Esophagus squamous epithelium (tissue), 5 donors: ENCODE measurements at regions not wholly inside any gene's neighbourhood (a gene's known extent, or its start where the extent isn't known, plus 50 kb on each side); places are given as distances from the start of the nearest gene placed in this dataset.

ENCODE experiments used
- DNase-seq: peaks from one replicate; lab custom pipeline; 2025; lab: John Stamatoyannopoulos, UW
- H3K27ac ChIP-seq, 4 donors: fragments of 200-600 bp; sonication (generic); one replicate each; pipeline ENCODE4 v1.5.1; 2016 to 2019; ENCODE audit warnings: mild to moderate bottlenecking in 1 of 4
- H3K27me3 ChIP-seq, 4 donors: fragments of 200-600 bp; sonication (generic); 1 replicate in 3 of 4; 2 replicates in 1 of 4; pipeline versions ENCODE4 v1.5.1 to v1.6.0; 2017 to 2021; ENCODE audit warnings: antibody characterized with exemption in 1 of 4
- H3K36me3 ChIP-seq, 3 donors: fragments of 200-600 bp; sonication (generic); one replicate each; pipeline ENCODE4 v1.5.1; 2016 to 2019
- H3K4me1 ChIP-seq, 3 donors: fragments of 200-600 bp; sonication (generic); one replicate each; pipeline ENCODE4 v1.5.1; 2017 to 2019
- H3K4me3 ChIP-seq, 4 donors: fragments of 200-600 bp; sonication (generic); 1 replicate in 3 of 4; 2 replicates in 1 of 4; pipeline ENCODE4 v1.5.1; 2016 to 2019; ENCODE audit warnings: mild to moderate bottlenecking in 2 of 4, moderate library complexity in 1 of 4
- H3K9me3 ChIP-seq, 3 donors: fragments of 200-600 bp; sonication (generic); one replicate each; pipeline ENCODE4 v1.5.1; 2016 to 2019
- CTCF ChIP-seq, 6 experiments: fragments of 450-650 bp in 4 of 6; fragments of 200-600 bp in 2 of 6; sonication (generic) in 2 of 6; IDR thresholded peaks; one replicate each; pipeline ENCODE4 v1.5.1; 2016 to 2019; ENCODE audit warnings: antibody characterized with exemption in 6 of 6, mild to moderate bottlenecking in 4 of 6, moderate library complexity in 4 of 6
- POLR2A ChIP-seq, 4 donors: fragments of 450-650 bp; IDR thresholded peaks; one replicate each; pipeline ENCODE4 v1.6.1; 2017; ENCODE audit warnings: antibody characterized with exemption in 4 of 4, mild to moderate bottlenecking in 4 of 4, moderate library complexity in 3 of 4
- WGBS, 2 donors: methylation state at CpG; one replicate each; pipeline ENCODE4 v1.1.5; 2018; 5-methylcytosine and 5-hydroxymethylcytosine counted together
- intact Hi-C: fragments of 100-400 bp; cut with DNase I; formaldehyde crosslinking; loops from one replicate; pipeline ENCODE4 v1.15.0; 2022
- donor health status: DM: yes; HTN: yes; CAD: no.

- Histone ChIP-seq H3K36me3 (no peaks in the 10 kb centered on the region), H3K4me3 (no peak overlapping the region), H3K4me1 (no peaks in the 10 kb centered on the region), H3K27ac (no peak overlapping the region), H3K9me3 (no peaks in the 10 kb centered on the region), H3K27me3 (no peaks in the 10 kb centered on the region)
- intact Hi-C loops, result no loop called here
- DNase-seq, result no peak
- no peak for TF ChIP-seq CTCF (IDR thresholded peaks at IDR 0.05)
- no peak for TF ChIP-seq POLR2A (IDR thresholded peaks at IDR 0.05)
- WGBS, 2 donors, result 80 to 81% methylated on average over 4 of the region's 4 CpGs
Measured at GRCh38 chr5:2242539-2242938, 359.8 kb upstream of the IRX4 start.

GRCh38 chr5:2241842-2242241 is 359.1 kb upstream of the IRX4 start:
- TF ChIP-seq CTCF (IDR thresholded peaks at IDR 0.05), result no peak
- no peak for TF ChIP-seq POLR2A (IDR thresholded peaks at IDR 0.05)
- no peaks in the 10 kb centered on the region for H3K4me1 ChIP-seq
- H3K27ac ChIP-seq, result no peak overlapping the region
- intact Hi-C loops, result no loop called here
- no peaks in the 10 kb centered on the region for H3K36me3 ChIP-seq
- no peaks in the 10 kb centered on the region for H3K27me3 ChIP-seq
- H3K4me3 ChIP-seq, result no peak overlapping the region
- WGBS, 2 donors, result 56 to 76% methylated on average over 5 of the region's 5 CpGs
- H3K9me3 ChIP-seq, result no peaks in the 10 kb centered on the region
- no peak for DNase-seq

GRCh38 chr5:2240118-2240904 is 357.6 kb upstream of the IRX4 start:
- Histone ChIP-seq H3K4me1 (no peaks in the 10 kb centered on the region), H3K36me3 (no peaks in the 10 kb centered on the region), H3K4me3 (no peak overlapping the region), H3K27me3 (no peaks in the 10 kb centered on the region), H3K9me3 (no peaks in the 10 kb centered on the region), H3K27ac (no peak overlapping the region)
- DNase-seq, result no peak
- intact Hi-C loops, result no loop called here
- no peak for TF ChIP-seq POLR2A (IDR thresholded peaks at IDR 0.05)
- TF ChIP-seq CTCF (IDR thresholded peaks at IDR 0.05), result no peak
- 76 to 85% methylated on average over 5 to 7 of the region's 16 CpGs for WGBS, 2 donors

- no peaks in the 10 kb centered on the region for H3K36me3 ChIP-seq
- no peak overlapping the region for H3K4me3 ChIP-seq
- H3K9me3 ChIP-seq, result no peaks in the 10 kb centered on the region
- H3K27ac ChIP-seq, result no peak overlapping the region
- WGBS, 2 donors, result 70 to 77% methylated on average over 12 to 15 of the region's 17 CpGs
- TF ChIP-seq CTCF (IDR thresholded peaks at IDR 0.05) (no peak), POLR2A (IDR thresholded peaks at IDR 0.05) (no peak)
- no peaks in the 10 kb centered on the region for H3K27me3 ChIP-seq
- no peak for DNase-seq
- intact Hi-C loops, result no loop called here
- H3K4me1 ChIP-seq, result no peaks in the 10 kb centered on the region
Measured at GRCh38 chr5:2239201-2239910, 356.6 kb upstream of the IRX4 start.

- TF ChIP-seq CTCF (IDR thresholded peaks at IDR 0.05), result no peak
- no peak for TF ChIP-seq POLR2A (IDR thresholded peaks at IDR 0.05)
- Histone ChIP-seq H3K27me3 (no peaks in the 10 kb centered on the region), H3K27ac (no peak overlapping the region), H3K4me1 (no peaks in the 10 kb centered on the region), H3K36me3 (no peaks in the 10 kb centered on the region), H3K9me3 (no peaks in the 10 kb centered on the region), H3K4me3 (no peak overlapping the region)
- WGBS, 2 donors, result 92 to 93% methylated on average over 6 of the region's 6 CpGs
- intact Hi-C loops, result no loop called here
- DNase-seq, result no peak
Measured at GRCh38 chr5:2238732-2239131, 356.0 kb upstream of the IRX4 start.
